ENCODE measurements at regions not wholly inside any gene's neighbourhood (a gene's known extent, or its start where the extent isn't known, plus 50 kb on each side); places are given as distances from the start of the nearest gene placed in this dataset.

DNA sequence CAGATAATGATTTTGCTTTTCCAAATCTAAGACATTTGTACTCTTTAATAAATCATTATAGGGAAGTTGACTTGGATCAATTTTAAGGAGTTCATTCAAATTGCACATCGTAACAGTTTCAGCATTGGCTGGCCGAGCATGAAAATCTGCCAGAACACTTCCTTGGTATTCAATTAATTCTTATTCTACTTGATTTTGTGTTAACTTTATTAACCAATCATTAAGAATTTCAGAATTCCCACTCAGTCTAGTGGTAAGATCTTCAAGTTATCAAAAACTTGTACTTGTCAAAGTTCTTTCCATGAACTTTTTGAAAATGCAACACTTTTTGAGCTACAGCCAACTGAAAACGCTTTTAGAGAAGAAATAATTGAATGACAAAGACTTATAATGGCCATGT lies 565.8 kb downstream of the TLE1 start:
- DNase-seq (no peak), ATAC-seq (ENCODE audit: low read depth in 2 of 2) (no peak)
- Mint-ChIP-seq H3K9me3 (peaks cover 0 to 7% (median 0%) of the 10 kb centered on the region in 7 donors), H3K4me3 (no peak overlapping the region), H3K27me3 (peaks cover 0 to 4% (median 0%) of the 10 kb centered on the region in 3 donors), H3K36me3 (no peaks in the 10 kb centered on the region), H3K4me1 (peaks cover 0 to 13% (median 0%) of the 10 kb centered on the region in 3 donors), H3K27ac (no peak overlapping the region)

GRCh38 chr9:81122749-81123148 lies 566.6 kb downstream of the TLE1 start:
- Mint-ChIP-seq H3K27me3 (peaks cover 3 to 4% (median 4%) of the 10 kb centered on the region in 3 donors), H3K9me3 (peaks cover 0 to 7% (median 0%) of the 10 kb centered on the region in 7 donors), H3K4me3 (no peak overlapping the region), H3K27ac (no peak overlapping the region), H3K4me1 (peaks cover 0 to 13% (median 0%) of the 10 kb centered on the region in 3 donors), H3K36me3 (no peaks in the 10 kb centered on the region)
- ATAC-seq (ENCODE audit: low read depth in 2 of 2): no peak
- DNase-seq: no peak

- Mint-ChIP-seq H3K36me3 (no peaks in the 10 kb centered on the region), H3K4me3 (no peak overlapping the region), H3K27me3 (peaks cover 4 to 8% (median 7%) of the 10 kb centered on the region in 3 donors), H3K27ac (no peak overlapping the region), H3K4me1 (no peaks in the 10 kb centered on the region), H3K9me3 (peaks cover 0 to 7% (median 0%) of the 10 kb centered on the region in 7 donors)
- DNase-seq: no peak
- no peak for ATAC-seq (ENCODE audit: low read depth in 2 of 2)
Observed at GRCh38 chr9:81119591-81119990, 569.8 kb downstream of the TLE1 start.

- Mint-ChIP-seq H3K4me1 (peaks cover 7 to 10% (median 10%) of the 10 kb centered on the region in 3 donors), H3K36me3 (no peaks in the 10 kb centered on the region)
Observed at GRCh38 chr9:81118416-81118815, 570.9 kb downstream of the TLE1 start.

DNA sequence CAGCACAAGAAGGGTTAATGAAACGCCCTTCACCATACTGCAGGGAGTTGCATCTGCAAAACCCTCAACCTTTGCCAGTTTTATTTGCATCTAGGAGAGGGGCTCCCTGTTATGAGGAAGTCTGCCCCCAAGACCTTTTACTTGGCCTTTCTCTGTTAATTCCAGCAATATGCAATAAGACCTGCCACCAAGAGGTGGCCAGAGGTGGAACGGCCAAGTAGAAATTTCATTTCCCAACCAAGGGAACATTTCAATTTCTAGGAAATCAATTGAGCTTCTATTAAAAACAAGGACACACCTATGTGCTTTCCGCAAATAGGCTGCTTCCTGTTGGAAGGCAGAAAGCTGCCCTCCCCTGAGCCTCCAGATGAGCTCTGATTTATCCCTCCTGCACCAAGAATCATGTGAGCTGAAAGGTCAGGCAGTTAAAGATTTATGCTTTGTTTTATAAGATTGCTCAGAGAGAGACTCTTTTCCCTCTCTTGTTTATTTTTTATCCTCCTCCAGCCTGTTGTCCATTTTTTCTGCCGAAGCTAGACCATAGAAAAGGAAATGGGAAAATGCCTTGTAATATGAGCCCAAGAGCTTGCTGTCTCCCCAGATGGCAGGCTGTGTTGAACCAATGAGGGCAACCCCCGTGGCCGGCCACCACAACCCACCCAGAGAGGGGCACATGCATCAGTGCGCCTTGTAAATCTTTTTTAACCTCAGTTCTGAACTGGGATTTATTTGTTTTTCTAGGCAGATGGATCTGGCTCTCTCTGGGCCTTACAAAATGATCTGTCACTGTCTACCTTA lies 572.8 kb downstream of the TLE1 start:
- Mint-ChIP-seq H3K27me3 (peaks cover 4 to 8% (median 7%) of the 10 kb centered on the region in 3 donors), H3K9me3 (peaks cover 0 to 4% (median 0%) of the 10 kb centered on the region in 7 donors), H3K4me1 (peaks cover 13 to 21% (median 17%) of the 10 kb centered on the region in 3 donors), H3K36me3 (no peaks in the 10 kb centered on the region), H3K27ac (peak overlapping the region in 1 of 6 donors; percentile 30), H3K4me3 (peak overlapping the region in 1 of 8 donors; percentile 55)
- no peak for ATAC-seq (ENCODE audit: low read depth in 2 of 2)
- no peak for DNase-seq

More at GRCh38 chr9:81118416-81118815, 570.9 kb downstream of the TLE1 start:
- H3K27me3 Mint-ChIP-seq: peaks cover 4 to 8% (median 7%) of the 10 kb centered on the region in 3 donors
- DNase-seq: no peak
- H3K9me3 Mint-ChIP-seq: peaks cover 0 to 7% (median 0%) of the 10 kb centered on the region in 7 donors
- ATAC-seq (ENCODE audit: low read depth in 2 of 2): no peak
- no peak overlapping the region for H3K4me3 Mint-ChIP-seq
- H3K27ac Mint-ChIP-seq: no peak overlapping the region

DNA sequence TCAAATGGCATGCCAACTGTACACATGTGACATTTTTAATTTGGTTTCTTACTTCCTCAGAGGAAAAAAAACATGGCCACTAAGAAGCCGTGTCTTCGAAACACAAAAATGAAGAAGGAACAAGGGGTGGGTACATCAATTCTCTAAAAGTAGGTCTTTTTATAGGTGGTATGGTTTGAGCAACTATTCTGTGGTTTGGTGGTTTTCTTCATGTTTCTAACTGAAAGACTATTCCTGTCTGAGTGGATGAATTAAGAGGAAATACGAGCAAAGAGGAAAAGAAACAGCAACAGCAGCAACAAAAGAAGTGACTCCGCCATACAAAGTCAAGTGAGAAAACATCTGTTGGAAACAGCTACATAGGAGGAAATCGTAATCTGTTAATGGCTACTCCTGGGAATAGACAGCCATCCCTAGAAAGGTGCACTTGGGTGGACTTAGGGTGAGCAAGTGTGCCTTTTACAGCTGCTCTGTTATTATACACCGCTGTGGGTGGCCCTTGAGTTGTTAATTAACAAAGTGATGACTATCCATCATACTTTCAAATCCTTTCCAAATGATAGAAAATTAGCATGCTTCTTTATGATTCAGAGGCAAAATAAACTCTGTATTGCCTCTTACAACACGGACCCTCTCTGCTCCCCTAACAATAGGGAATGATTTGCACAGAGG lies 575.8 kb downstream of the TLE1 start:
- Mint-ChIP-seq H3K4me3 (peak overlapping the region; percentile 2 to 77 (median 57)), H3K9me3 (no peaks in the 10 kb centered on the region)

DNA sequence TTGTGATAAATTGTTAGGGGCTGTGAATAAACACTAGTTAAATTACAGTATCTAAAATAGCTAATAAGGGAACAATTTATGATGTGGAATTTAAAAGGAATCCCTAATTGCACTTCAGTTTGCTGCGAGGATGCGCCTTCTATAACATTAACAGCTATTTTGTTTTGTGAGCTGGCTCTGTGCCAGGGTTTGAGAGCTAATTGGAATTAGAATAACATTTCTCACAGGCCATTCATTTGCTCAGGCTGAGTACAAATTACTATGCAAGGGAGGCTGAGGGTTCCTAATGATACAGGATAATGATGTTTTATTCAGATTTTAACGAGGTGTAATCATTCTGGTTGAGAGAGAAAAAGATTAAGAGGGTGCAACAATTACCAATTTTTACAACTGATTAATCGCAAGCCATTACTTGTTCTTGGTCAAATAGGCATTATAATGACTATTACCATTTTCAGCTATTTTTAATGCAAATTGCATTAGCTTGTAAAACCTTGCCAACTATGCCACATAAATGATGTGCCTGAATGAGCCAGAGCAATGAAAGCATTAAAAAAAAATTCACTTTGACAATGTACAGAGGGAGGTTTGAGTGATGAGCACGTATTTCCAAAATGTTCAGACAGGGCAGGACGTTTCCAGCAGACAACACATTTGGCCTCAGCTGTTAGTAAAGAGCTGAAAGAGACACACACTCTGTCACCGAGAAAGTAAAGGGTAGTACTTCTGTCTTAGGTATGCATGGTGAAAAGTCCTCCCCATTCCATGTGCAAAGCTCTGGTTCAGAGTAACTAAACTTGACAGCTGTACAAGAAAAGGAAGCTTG lies 576.5 kb downstream of the TLE1 start:
- H3K4me3 Mint-ChIP-seq: peak overlapping the region; percentile 2 to 77 (median 57)
- peak overlapping the region in 3 of 6 donors; percentile 0 to 34 (median 10) for H3K27ac Mint-ChIP-seq
- no peak for DNase-seq
- H3K9me3 Mint-ChIP-seq: no peaks in the 10 kb centered on the region
- peaks cover 4 to 10% (median 5%) of the 10 kb centered on the region in 3 donors for H3K27me3 Mint-ChIP-seq
- no peak for ATAC-seq (ENCODE audit: low read depth in 2 of 2)
- H3K36me3 Mint-ChIP-seq: no peaks in the 10 kb centered on the region
- H3K4me1 Mint-ChIP-seq: peaks cover 13 to 21% (median 17%) of the 10 kb centered on the region in 3 donors

More for the DNA sequence above, 575.8 kb downstream of the TLE1 start:
- H3K27me3 Mint-ChIP-seq: peaks cover 4 to 8% (median 8%) of the 10 kb centered on the region in 3 donors
- no peaks in the 10 kb centered on the region for H3K36me3 Mint-ChIP-seq
- ATAC-seq (ENCODE audit: low read depth in 2 of 2) (peak; percentile 91 to 92), DNase-seq (peak; percentile 66)
- H3K27ac Mint-ChIP-seq: peak overlapping the region in 4 of 6 donors; percentile 0 to 38 (median 16)
- peaks cover 13 to 21% (median 17%) of the 10 kb centered on the region in 3 donors for H3K4me1 Mint-ChIP-seq

GRCh38 chr9:81108821-81109220 lies 580.5 kb downstream of the TLE1 start:
- peaks cover 19 to 27% (median 20%) of the 10 kb centered on the region in 3 donors for H3K27me3 Mint-ChIP-seq
- no peak overlapping the region for H3K27ac Mint-ChIP-seq
- DNase-seq (no peak), ATAC-seq (ENCODE audit: low read depth in 2 of 2) (no peak)
- peaks cover 0 to 8% of the 10 kb centered on the region in 2 donors for H3K36me3 Mint-ChIP-seq
- peaks cover 10 to 14% (median 11%) of the 10 kb centered on the region in 3 donors for H3K4me1 Mint-ChIP-seq
- H3K9me3 Mint-ChIP-seq: no peaks in the 10 kb centered on the region
- H3K4me3 Mint-ChIP-seq: no peak overlapping the region

GRCh38 chr9:81108391-81108790 lies 581.0 kb downstream of the TLE1 start:
- Mint-ChIP-seq H3K9me3 (no peaks in the 10 kb centered on the region), H3K4me1 (peaks cover 6 to 10% (median 7%) of the 10 kb centered on the region in 3 donors), H3K27me3 (peaks cover 19 to 27% (median 20%) of the 10 kb centered on the region in 3 donors), H3K4me3 (no peak overlapping the region), H3K27ac (no peak overlapping the region), H3K36me3 (peaks cover 0 to 8% of the 10 kb centered on the region in 2 donors)
- DNase-seq (no peak), ATAC-seq (ENCODE audit: low read depth in 2 of 2) (no peak)

- DNase-seq: no peak
- no peak overlapping the region for H3K27ac Mint-ChIP-seq
- H3K9me3 Mint-ChIP-seq: peaks cover 0 to 3% (median 0%) of the 10 kb centered on the region in 7 donors
- no peak overlapping the region for H3K4me3 Mint-ChIP-seq
- peaks cover 15 to 27% (median 20%) of the 10 kb centered on the region in 3 donors for H3K27me3 Mint-ChIP-seq
- H3K4me1 Mint-ChIP-seq: no peaks in the 10 kb centered on the region
- no peak for ATAC-seq (ENCODE audit: low read depth in 2 of 2)
- peaks cover 0 to 8% of the 10 kb centered on the region in 2 donors for H3K36me3 Mint-ChIP-seq
Observed at GRCh38 chr9:81103597-81104471, 585.5 kb downstream of the TLE1 start.

DNA sequence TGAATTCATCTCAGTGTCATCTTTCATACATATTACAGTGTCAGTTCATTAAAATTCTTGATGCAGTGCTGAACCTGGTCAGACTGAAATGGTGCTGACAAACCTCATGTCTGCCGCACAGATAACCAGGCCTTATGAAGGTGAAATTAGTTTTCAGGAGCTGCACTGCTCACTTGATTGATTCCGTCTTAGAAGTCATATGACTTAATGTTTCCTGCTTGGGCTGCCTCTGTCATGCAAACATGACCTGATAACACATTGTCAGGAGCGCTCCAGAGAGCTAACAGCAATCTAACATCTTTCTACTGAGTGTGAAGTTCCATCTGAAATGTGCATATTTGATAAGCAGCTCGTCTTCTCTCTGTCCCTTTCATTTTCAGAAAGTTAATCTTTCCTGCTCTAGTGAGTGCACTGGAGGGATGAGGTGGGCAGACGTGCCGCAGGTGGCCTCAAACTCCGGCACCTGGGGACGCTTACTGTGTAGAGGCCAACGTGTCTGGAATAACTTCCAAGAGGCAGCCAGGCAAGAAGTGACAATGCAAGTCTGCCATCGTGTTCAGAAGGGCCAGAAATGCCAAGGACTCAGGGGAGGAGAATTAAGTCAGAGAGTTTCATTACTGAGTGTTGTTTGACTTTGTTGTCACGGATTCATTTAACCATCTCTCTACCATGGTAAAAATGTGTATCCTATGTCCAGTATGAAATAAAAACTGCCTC lies 592.1 kb downstream of the TLE1 start:
- no peak for ATAC-seq (ENCODE audit: low read depth in 2 of 2)
- Mint-ChIP-seq H3K4me1 (peaks cover 0 to 4% (median 0%) of the 10 kb centered on the region in 3 donors), H3K27me3 (no peaks in the 10 kb centered on the region), H3K27ac (no peak overlapping the region), H3K36me3 (no peaks in the 10 kb centered on the region), H3K4me3 (no peak overlapping the region), H3K9me3 (peaks cover 0 to 15% (median 7%) of the 10 kb centered on the region in 7 donors)
- no peak for DNase-seq

- no peak for ATAC-seq (ENCODE audit: low read depth in 2 of 2)
- Mint-ChIP-seq H3K9me3 (peaks cover 0 to 17% (median 7%) of the 10 kb centered on the region in 7 donors), H3K36me3 (no peaks in the 10 kb centered on the region), H3K27ac (peak overlapping the region in 1 of 6 donors; percentile 66), H3K27me3 (no peaks in the 10 kb centered on the region), H3K4me1 (peaks cover 0 to 4% (median 0%) of the 10 kb centered on the region in 3 donors), H3K4me3 (no peak overlapping the region)
- no peak for DNase-seq
Observed at GRCh38 chr9:81096625-81097024, 592.7 kb downstream of the TLE1 start.

All from naive B cell (primary cell).